Panc1 (cell line): ENCODE measurements at regions not wholly inside any gene's neighbourhood (a gene's known extent, or its start where the extent isn't known, plus 50 kb on each side); places are given as distances from the start of the nearest gene placed in this dataset.

Experiments used
- ATAC-seq: fragments of 200-7000 bp; cut with Tn5 transposase; 2 replicates; pipeline ENCODE4 v1.9.1; 2020; ENCODE audit warnings: mild to moderate bottlenecking, moderate library complexity
- BruUV-seq: library from RNA; stranded (reverse); fragments of 400-500 nt; replicated peaks from 2 replicates; lab custom pipeline; 2021; lab: Mats Ljungman, UMichigan
- CTCF ChIA-PET: fragments of 300-600 bp; sonication (Branson Sonifier 250); formaldehyde crosslinking; loops from one replicate; lab custom pipeline; 2022; ENCODE audit warnings: antibody characterized with exemption; lab: Charles Lee
- POLR2A ChIA-PET: fragments of 300-600 bp; sonication (Branson Sonifier 250); formaldehyde crosslinking; loops from one replicate; lab custom pipeline; 2022; ENCODE audit warnings: antibody characterized with exemption; lab: Charles Lee
- DNase-seq: peaks from one replicate; pipeline ENCODE4 v3.0.0-alpha.2; 2010; ENCODE audit warnings: low read depth, low spot score
- H3K27ac ChIP-seq: 2 replicates; pipeline ENCODE4 v1.5.1; 2011; ENCODE audit warnings: mild to moderate bottlenecking, low read length, inconsistent platforms
- H3K27me3 ChIP-seq: fragments of 200-500 bp; sonication (Bioruptor generic); 2 replicates; pipeline ENCODE4 v1.6.0; 2014; ENCODE audit warnings: low read length, inconsistent platforms; ENCODE audit not compliant: control insufficient read depth, insufficient read depth
- H3K36me3 ChIP-seq: fragments of 200-500 bp; sonication (Bioruptor generic); 2 replicates; pipeline ENCODE4 v1.5.1; 2014; ENCODE audit warnings: inconsistent platforms, mild to moderate bottlenecking, low read length, moderate library complexity; ENCODE audit not compliant: control insufficient read depth, insufficient read depth
- H3K4me1 ChIP-seq: 2 replicates; pipeline ENCODE4 v1.5.1; 2011; ENCODE audit warnings: inconsistent platforms, mild to moderate bottlenecking, low read length, moderate library complexity; ENCODE audit not compliant: control insufficient read depth, insufficient read depth
- H3K4me3 ChIP-seq, 2 experiments: 2 replicates each; pipeline ENCODE4 v1.5.1; 2011 to 2012; ENCODE audit warnings: low read depth in 2 of 2, low read length in 2 of 2, mild to moderate bottlenecking in 2 of 2, inconsistent platforms in 1 of 2, moderate library complexity in 1 of 2
- H3K9me3 ChIP-seq: fragments of 200-500 bp; sonication (Bioruptor generic); 2 replicates; pipeline ENCODE4 v1.5.1; 2014; ENCODE audit warnings: low read depth, mild to moderate bottlenecking, inconsistent platforms, low read length, moderate library complexity; ENCODE audit not compliant: control insufficient read depth, insufficient read depth
- POLR2AphosphoS5 ChIP-seq: IDR thresholded peaks from 2 replicates; pipeline ENCODE4 v1.6.1; 2012; ENCODE audit warnings: mild to moderate bottlenecking, low read depth, low read length, moderate library complexity
- REST ChIP-seq, 2 experiments: IDR thresholded peaks; 2 replicates each; pipeline ENCODE4 v1.6.1; 2011 to 2012; ENCODE audit warnings: low read depth in 2 of 2, control low read depth in 1 of 2, low read length in 1 of 2, mild to moderate bottlenecking in 1 of 2, moderate library complexity in 1 of 2; ENCODE audit not compliant: insufficient read depth in 1 of 2
- SIN3A ChIP-seq: IDR thresholded peaks from 2 replicates; pipeline ENCODE4 v1.6.1; 2012; ENCODE audit warnings: low read depth, mild to moderate bottlenecking, low read length, moderate library complexity, borderline replicate concordance; ENCODE audit not compliant: insufficient read depth
- TCF7L2 ChIP-seq: IDR thresholded peaks from 2 replicates; pipeline ENCODE4 v1.6.1; 2011; ENCODE audit warnings: mild to moderate bottlenecking, low read depth, low read length, inconsistent platforms
- in situ Hi-C: cut with HindIII; loops from 2 replicates; pipeline ENCODE4 v1.10.0; 2016; ENCODE audit warnings: low sequenced_read_pairs, low pct_unique_long_range_greater_than_20kb
- intact Hi-C: fragments of 100-400 bp; cut with micrococcal nuclease; formaldehyde crosslinking; loops from one replicate; pipeline ENCODE4 v1.10.0; 2022; ENCODE audit not compliant: unreplicated experiment
- TF ChIP-seq, protein P1 (sequence below): fragments of 450-650 bp; IDR thresholded peaks from 2 replicates; pipeline ENCODE4 v1.5.1; 2017; ENCODE audit warnings: mild to moderate bottlenecking

- TF ChIP-seq POLR2AphosphoS5 (no peak), REST (IDR thresholded peaks at IDR 0.05; ENCODE audit: insufficient read depth in 1 of 2, low read depth in 2 of 2, low read length in 1 of 2) (no peak), TCF7L2 (no peak), SIN3A (no peak)
- TF ChIP-seq, protein P1, sequence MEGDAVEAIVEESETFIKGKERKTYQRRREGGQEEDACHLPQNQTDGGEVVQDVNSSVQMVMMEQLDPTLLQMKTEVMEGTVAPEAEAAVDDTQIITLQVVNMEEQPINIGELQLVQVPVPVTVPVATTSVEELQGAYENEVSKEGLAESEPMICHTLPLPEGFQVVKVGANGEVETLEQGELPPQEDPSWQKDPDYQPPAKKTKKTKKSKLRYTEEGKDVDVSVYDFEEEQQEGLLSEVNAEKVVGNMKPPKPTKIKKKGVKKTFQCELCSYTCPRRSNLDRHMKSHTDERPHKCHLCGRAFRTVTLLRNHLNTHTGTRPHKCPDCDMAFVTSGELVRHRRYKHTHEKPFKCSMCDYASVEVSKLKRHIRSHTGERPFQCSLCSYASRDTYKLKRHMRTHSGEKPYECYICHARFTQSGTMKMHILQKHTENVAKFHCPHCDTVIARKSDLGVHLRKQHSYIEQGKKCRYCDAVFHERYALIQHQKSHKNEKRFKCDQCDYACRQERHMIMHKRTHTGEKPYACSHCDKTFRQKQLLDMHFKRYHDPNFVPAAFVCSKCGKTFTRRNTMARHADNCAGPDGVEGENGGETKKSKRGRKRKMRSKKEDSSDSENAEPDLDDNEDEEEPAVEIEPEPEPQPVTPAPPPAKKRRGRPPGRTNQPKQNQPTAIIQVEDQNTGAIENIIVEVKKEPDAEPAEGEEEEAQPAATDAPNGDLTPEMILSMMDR = no peak
- Histone ChIP-seq H3K27me3 (no peaks in the 10 kb centered on the region), H3K27ac (no peak overlapping the region), H3K9me3 (no peaks in the 10 kb centered on the region), H3K4me1 (no peaks in the 10 kb centered on the region), H3K36me3 (no peaks in the 10 kb centered on the region), H3K4me3 (no peak overlapping the region)
- intact Hi-C loops = no loop called here
- no peak for ATAC-seq
- ChIA-PET POLR2A (no interaction called here), CTCF (no interaction called here)
- no TSS peak for BruUV-seq
- DNase-seq = no peak
- in situ Hi-C loops = no loop called here
These were observed 734.0 kb upstream of the ANKRD30A start for GRCh38 chr10:36391405-36391804.

GRCh38 chr10:36390221-36390620 is 735.2 kb upstream of the ANKRD30A start:
- in situ Hi-C loops = no loop called here
- POLR2A ChIA-PET = no interaction called here
- no peaks in the 10 kb centered on the region for H3K27me3 ChIP-seq
- no peak overlapping the region for H3K27ac ChIP-seq
- DNase-seq = no peak
- BruUV-seq = no TSS peak
- no peak overlapping the region for H3K4me3 ChIP-seq
- H3K4me1 ChIP-seq = no peaks in the 10 kb centered on the region
- no peaks in the 10 kb centered on the region for H3K36me3 ChIP-seq
- intact Hi-C loops = no loop called here
- TF ChIP-seq REST (IDR thresholded peaks at IDR 0.05; ENCODE audit: insufficient read depth in 1 of 2, low read depth in 2 of 2, low read length in 1 of 2) = no peak
- TF ChIP-seq SIN3A = no peak
- no peak for TF ChIP-seq TCF7L2
- TF ChIP-seq, protein P1 = no peak
- TF ChIP-seq POLR2AphosphoS5 = no peak
- CTCF ChIA-PET = no interaction called here
- ATAC-seq = no peak
- H3K9me3 ChIP-seq = no peaks in the 10 kb centered on the region
